ENCODE measurements at regions not wholly inside any gene's neighbourhood (a gene's known extent, or its start where the extent isn't known, plus 50 kb on each side); places are given as distances from the start of the nearest gene placed in this dataset.

DNA sequence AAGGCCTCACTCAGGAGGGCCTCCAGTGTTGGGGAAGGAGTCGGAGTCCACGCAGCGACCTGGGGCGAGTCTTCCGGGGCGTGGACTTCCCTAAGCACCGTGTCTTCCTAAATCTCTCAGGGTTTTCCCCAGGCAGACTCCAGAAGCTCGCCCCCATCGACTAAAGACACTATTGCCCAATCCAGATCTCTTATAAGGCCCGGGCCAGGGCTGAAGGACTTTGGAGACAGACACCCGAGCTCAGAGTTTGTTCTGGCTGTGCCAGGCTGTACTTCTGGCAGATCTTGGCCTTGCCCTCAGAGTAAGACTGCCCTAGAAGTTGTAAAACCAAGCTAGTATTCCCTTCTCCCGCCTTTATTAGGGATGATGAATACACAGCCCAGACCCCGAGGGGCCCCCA is 191.4 kb downstream of the BUD13 start:
- TF ChIP-seq EZH2 (IDR thresholded peaks at IDR 0.05; ENCODE audit: borderline replicate concordance, low read length), result no peak
- TF ChIP-seq, protein P1, sequence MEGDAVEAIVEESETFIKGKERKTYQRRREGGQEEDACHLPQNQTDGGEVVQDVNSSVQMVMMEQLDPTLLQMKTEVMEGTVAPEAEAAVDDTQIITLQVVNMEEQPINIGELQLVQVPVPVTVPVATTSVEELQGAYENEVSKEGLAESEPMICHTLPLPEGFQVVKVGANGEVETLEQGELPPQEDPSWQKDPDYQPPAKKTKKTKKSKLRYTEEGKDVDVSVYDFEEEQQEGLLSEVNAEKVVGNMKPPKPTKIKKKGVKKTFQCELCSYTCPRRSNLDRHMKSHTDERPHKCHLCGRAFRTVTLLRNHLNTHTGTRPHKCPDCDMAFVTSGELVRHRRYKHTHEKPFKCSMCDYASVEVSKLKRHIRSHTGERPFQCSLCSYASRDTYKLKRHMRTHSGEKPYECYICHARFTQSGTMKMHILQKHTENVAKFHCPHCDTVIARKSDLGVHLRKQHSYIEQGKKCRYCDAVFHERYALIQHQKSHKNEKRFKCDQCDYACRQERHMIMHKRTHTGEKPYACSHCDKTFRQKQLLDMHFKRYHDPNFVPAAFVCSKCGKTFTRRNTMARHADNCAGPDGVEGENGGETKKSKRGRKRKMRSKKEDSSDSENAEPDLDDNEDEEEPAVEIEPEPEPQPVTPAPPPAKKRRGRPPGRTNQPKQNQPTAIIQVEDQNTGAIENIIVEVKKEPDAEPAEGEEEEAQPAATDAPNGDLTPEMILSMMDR (conservative IDR thresholded peaks at IDR 0.05 in 1 of 2, IDR thresholded peaks at IDR 0.05 in 1 of 2; ENCODE audit: extremely low read depth in 1 of 2, insufficient read depth in 1 of 2, low read depth in 1 of 2, low read length in 2 of 2), result no peak

All from mammary epithelial cell (primary cell).